Skeletal muscle satellite cell (primary cell): ENCODE measurements at regions not wholly inside any gene's neighbourhood (a gene's known extent, or its start where the extent isn't known, plus 50 kb on each side); places are given as distances from the start of the nearest gene placed in this dataset.

Source experiments
- H3K27me3 ChIP-seq: 2 replicates; pipeline ENCODE4 v1.7.0; 2013; ENCODE audit warnings: low read length; ENCODE audit not compliant: control insufficient read depth, insufficient read depth
- H3K36me3 ChIP-seq: 2 replicates; pipeline ENCODE4 v1.7.0; 2013; ENCODE audit warnings: mild to moderate bottlenecking, control low read depth, low read length; ENCODE audit not compliant: insufficient read depth
- H3K4me1 ChIP-seq: 2 replicates; pipeline ENCODE4 v1.7.0; 2013; ENCODE audit warnings: low read length; ENCODE audit not compliant: control insufficient read depth, insufficient read depth
- H3K4me2 ChIP-seq: 2 replicates; pipeline ENCODE4 v1.7.0; 2013; ENCODE audit warnings: mild to moderate bottlenecking, low read length
- H3K4me3 ChIP-seq: 2 replicates; pipeline ENCODE4 v1.7.0; 2013; ENCODE audit warnings: low read length
- H3K9ac ChIP-seq: 2 replicates; pipeline ENCODE4 v1.7.0; 2013; ENCODE audit warnings: mild to moderate bottlenecking, low read depth, low read length, moderate library complexity
- H3K9me3 ChIP-seq: replicated peaks from 2 replicates; pipeline ENCODE4 v1.7.0; 2013; ENCODE audit warnings: mild to moderate bottlenecking, control low read depth, low read length

DNA sequence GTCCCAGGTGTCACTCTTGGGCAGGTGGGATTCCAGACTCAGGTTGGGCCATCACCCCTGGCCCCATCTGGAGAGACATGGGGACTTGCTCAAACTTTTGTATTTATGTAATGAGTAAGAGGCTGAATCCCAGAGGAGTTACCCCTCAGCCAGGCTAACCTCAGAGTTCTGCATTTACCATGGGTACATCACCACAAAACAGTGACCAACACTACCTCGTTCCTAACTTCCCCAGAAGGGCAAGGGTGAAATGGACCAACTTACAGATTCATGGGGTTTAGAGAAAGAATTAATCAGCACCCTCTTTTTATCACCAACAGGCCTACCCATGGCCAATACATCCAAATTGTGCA, 259.9 kb upstream of the MARCKS start:
- no peaks in the 10 kb centered on the region for H3K9me3 ChIP-seq
- H3K27me3 ChIP-seq, result no peaks in the 10 kb centered on the region
- no peak overlapping the region for H3K4me2 ChIP-seq
- no peak overlapping the region for H3K4me3 ChIP-seq
- H3K36me3 ChIP-seq, result no peaks in the 10 kb centered on the region
- no peak overlapping the region for H3K9ac ChIP-seq
- H3K4me1 ChIP-seq, result peaks cover 6% of the 10 kb centered on the region

- Histone ChIP-seq H3K27me3 (no peaks in the 10 kb centered on the region), H3K36me3 (no peaks in the 10 kb centered on the region), H3K9ac (no peak overlapping the region)
Observed at GRCh38 chr6:113598786-113599185, 258.4 kb upstream of the MARCKS start.

DNA sequence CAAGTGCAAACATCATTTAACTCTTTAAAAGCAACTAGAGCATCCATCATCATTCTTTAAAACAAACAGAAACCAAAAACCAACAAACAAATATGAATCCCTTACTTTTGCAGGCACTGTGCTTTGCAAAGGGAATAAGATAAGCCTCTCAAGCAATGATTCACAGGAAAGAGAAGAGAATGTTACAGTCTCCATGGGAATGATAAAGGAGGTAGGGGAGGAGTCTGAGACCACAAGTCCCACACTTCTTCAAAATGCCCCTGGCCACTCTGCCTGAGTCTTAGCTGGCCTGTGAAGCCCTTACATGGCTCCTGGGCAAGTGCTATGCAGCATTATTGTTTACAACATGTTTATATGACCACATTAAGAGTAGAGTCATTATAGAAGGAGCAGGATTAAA, 257.7 kb upstream of the MARCKS start:
- Histone ChIP-seq H3K36me3 (no peaks in the 10 kb centered on the region), H3K27me3 (no peaks in the 10 kb centered on the region), H3K4me2 (no peak overlapping the region), H3K9me3 (no peaks in the 10 kb centered on the region), H3K4me1 (peaks cover 6% of the 10 kb centered on the region), H3K4me3 (no peak overlapping the region), H3K9ac (no peak overlapping the region)

More at GRCh38 chr6:113598786-113599185, 258.4 kb upstream of the MARCKS start:
- H3K4me2 ChIP-seq, result no peak overlapping the region
- peaks cover 6% of the 10 kb centered on the region for H3K4me1 ChIP-seq
- no peak overlapping the region for H3K4me3 ChIP-seq
- H3K9me3 ChIP-seq, result no peaks in the 10 kb centered on the region

- Histone ChIP-seq H3K9ac (no peak overlapping the region), H3K9me3 (no peaks in the 10 kb centered on the region), H3K4me3 (no peak overlapping the region), H3K4me2 (no peak overlapping the region), H3K4me1 (peaks cover 6% of the 10 kb centered on the region), H3K36me3 (no peaks in the 10 kb centered on the region), H3K27me3 (no peaks in the 10 kb centered on the region)
Observed at GRCh38 chr6:113600551-113601339, 256.4 kb upstream of the MARCKS start.

DNA sequence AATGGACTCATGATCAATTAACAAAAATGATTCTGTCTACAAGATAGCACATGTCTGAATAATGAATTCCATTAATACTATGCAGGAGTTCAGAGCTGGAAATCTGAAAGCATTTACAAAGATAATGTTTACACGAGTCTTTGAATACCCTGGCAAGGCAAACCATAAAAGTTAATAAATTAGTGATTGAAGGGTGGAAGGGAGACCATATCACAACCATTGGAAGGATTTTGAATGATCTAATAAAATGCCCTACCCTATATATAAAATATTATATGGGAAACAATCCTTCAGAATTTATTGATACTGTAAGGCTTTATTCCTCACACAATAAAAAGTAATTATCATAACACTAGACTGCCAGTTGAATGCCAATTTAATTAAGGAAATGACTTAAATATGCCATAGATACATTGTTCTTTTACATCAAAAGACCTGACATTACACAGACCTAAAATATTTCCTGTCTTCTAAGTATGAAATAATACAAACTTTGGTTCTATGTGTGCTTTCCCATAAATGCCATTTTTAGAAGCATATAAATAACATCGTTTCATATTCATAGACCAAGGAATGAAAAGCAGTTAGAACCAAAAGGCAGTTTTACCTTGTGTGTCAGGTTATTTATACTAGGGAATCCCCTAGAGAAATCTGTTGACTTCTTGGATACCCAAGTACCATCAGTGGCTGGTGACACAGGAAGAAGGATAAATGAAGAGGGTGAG, 249.2 kb upstream of the MARCKS start:
- no peaks in the 10 kb centered on the region for H3K27me3 ChIP-seq
- H3K9ac ChIP-seq, result no peak overlapping the region
- H3K4me3 ChIP-seq, result no peak overlapping the region

GRCh38 chr6:113610377-113610988, 246.7 kb upstream of the MARCKS start:
- Histone ChIP-seq H3K9me3 (no peaks in the 10 kb centered on the region), H3K4me1 (no peaks in the 10 kb centered on the region), H3K9ac (no peak overlapping the region)

More for the DNA sequence above, 249.2 kb upstream of the MARCKS start:
- Histone ChIP-seq H3K36me3 (no peaks in the 10 kb centered on the region), H3K9me3 (no peaks in the 10 kb centered on the region), H3K4me1 (no peaks in the 10 kb centered on the region), H3K4me2 (no peak overlapping the region)

GRCh38 chr6:113616701-113617274, 240.4 kb upstream of the MARCKS start:
- no peak overlapping the region for H3K4me2 ChIP-seq
- no peaks in the 10 kb centered on the region for H3K36me3 ChIP-seq
- H3K4me3 ChIP-seq, result no peak overlapping the region
- H3K9me3 ChIP-seq, result no peaks in the 10 kb centered on the region
- peaks cover 3% of the 10 kb centered on the region for H3K4me1 ChIP-seq
- H3K27me3 ChIP-seq, result no peaks in the 10 kb centered on the region
- H3K9ac ChIP-seq, result no peak overlapping the region

More at GRCh38 chr6:113610377-113610988, 246.7 kb upstream of the MARCKS start:
- no peaks in the 10 kb centered on the region for H3K27me3 ChIP-seq
- no peak overlapping the region for H3K4me3 ChIP-seq
- H3K36me3 ChIP-seq, result no peaks in the 10 kb centered on the region
- H3K4me2 ChIP-seq, result no peak overlapping the region

- H3K4me2 ChIP-seq, result no peak overlapping the region
- H3K9ac ChIP-seq, result no peak overlapping the region
- H3K9me3 ChIP-seq, result no peaks in the 10 kb centered on the region
- H3K4me1 ChIP-seq, result peaks cover 3% of the 10 kb centered on the region
- H3K27me3 ChIP-seq, result no peaks in the 10 kb centered on the region
- H3K36me3 ChIP-seq, result no peaks in the 10 kb centered on the region
- H3K4me3 ChIP-seq, result no peak overlapping the region
Observed at GRCh38 chr6:113619077-113619476, 238.1 kb upstream of the MARCKS start.

DNA sequence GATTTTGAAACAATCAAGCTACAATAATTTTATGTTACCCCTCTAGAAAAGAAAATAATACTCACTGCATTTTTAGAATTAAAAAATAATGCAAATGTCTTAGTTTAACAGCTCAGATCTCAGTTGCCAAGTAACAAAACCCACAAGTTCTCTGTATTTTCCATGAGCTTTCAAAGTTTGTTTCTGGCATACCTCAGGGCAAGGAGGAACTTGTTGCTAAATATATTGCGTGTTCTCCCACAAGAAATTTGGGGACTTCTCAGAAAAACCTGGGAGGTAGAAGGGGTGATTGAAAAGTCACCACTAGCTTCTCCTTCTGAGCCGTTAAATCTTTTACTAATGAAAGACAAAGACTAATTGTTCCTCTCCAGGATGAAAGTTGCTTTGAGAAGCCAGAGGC, 236.8 kb upstream of the MARCKS start:
- no peaks in the 10 kb centered on the region for H3K27me3 ChIP-seq
- no peak overlapping the region for H3K4me2 ChIP-seq
- peaks cover 3% of the 10 kb centered on the region for H3K4me1 ChIP-seq
- H3K4me3 ChIP-seq, result no peak overlapping the region
- H3K9ac ChIP-seq, result no peak overlapping the region
- H3K9me3 ChIP-seq, result no peaks in the 10 kb centered on the region
- H3K36me3 ChIP-seq, result no peaks in the 10 kb centered on the region

DNA sequence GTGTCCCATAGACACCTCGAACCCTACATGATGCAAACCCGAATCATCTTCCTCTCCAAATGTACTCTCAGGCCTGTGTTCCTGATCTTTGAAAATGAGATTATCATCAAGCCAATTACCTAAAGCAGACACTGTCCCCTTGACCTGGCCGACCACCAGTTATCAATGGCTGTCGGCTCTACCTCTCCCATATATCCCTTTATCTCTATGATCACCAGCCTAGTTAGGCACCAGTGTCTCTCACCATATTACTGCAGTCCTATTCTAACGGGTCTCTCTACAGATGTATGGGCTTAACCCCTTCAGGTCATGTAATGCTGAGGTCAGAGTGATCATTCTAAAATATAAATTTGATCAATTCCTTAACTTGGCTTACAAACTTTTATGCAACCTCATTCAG, 234.9 kb upstream of the MARCKS start:
- no peak overlapping the region for H3K9ac ChIP-seq
- H3K27me3 ChIP-seq, result no peaks in the 10 kb centered on the region
- H3K9me3 ChIP-seq, result no peaks in the 10 kb centered on the region
- H3K4me3 ChIP-seq, result no peak overlapping the region
- H3K4me1 ChIP-seq, result peaks cover 3% of the 10 kb centered on the region
- H3K36me3 ChIP-seq, result no peaks in the 10 kb centered on the region
- no peak overlapping the region for H3K4me2 ChIP-seq

- H3K4me2 ChIP-seq, result no peak overlapping the region
- no peaks in the 10 kb centered on the region for H3K36me3 ChIP-seq
- peaks cover 3% of the 10 kb centered on the region for H3K4me1 ChIP-seq
- H3K27me3 ChIP-seq, result no peaks in the 10 kb centered on the region
- no peak overlapping the region for H3K9ac ChIP-seq
- H3K9me3 ChIP-seq, result no peaks in the 10 kb centered on the region
- no peak overlapping the region for H3K4me3 ChIP-seq
Observed at GRCh38 chr6:113623129-113623528, 234.0 kb upstream of the MARCKS start.
